HepG2 (cell line): ENCODE measurements at regions not wholly inside any gene's neighbourhood (a gene's known extent, or its start where the extent isn't known, plus 50 kb on each side); places are given as distances from the start of the nearest gene placed in this dataset.

Experiments used
- ATAC-seq: fragments of 200-7000 bp; cut with Tn5 transposase; 3 replicates; pipeline ENCODE4 v1.9.1; 2020; ENCODE audit warnings: mild to moderate bottlenecking, moderate library complexity
- BruUV-seq: library from RNA; stranded (reverse); fragments of 400-500 nt; replicated peaks from 2 replicates; lab custom pipeline; 2021; lab: Mats Ljungman, UMichigan
- CTCF ChIA-PET: fragments of 300-600 bp; formaldehyde crosslinking; extraction: SDS; loops from one replicate; lab custom pipeline; 2021; ENCODE audit warnings: low total read pairs, inconsistent platforms, low intra/inter-chr PET ratio; lab: Yijun Ruan, JAX
- POLR2A ChIA-PET: fragments of 350-600 bp; sonication (Branson Sonifier 250); formaldehyde crosslinking; loops from one replicate; lab custom pipeline; 2020; ENCODE audit warnings: antibody characterized with exemption, inconsistent platforms; lab: Yijun Ruan, JAX
- DNase-seq: peaks from one replicate; pipeline ENCODE4 v3.0.0-alpha.2; 2015; ENCODE audit warnings: low spot score
- FAIRE-seq: peaks from 3 replicates; lab custom pipeline; 2011; peaks lifted over from hg19 to GRCh38; lab: Jason Lieb, UNC
- H2AFZ ChIP-seq: one replicate; pipeline ENCODE4 v1.6.1; 2011; ENCODE audit warnings: low read length, inconsistent platforms
- H3K27ac ChIP-seq: fragments of 300-600 bp; 3 replicates; pipeline ENCODE4 v1.8.0; 2011; ENCODE audit warnings: mixed run types, mild to moderate bottlenecking, mixed read lengths, low read length, inconsistent platforms; ENCODE audit not compliant: insufficient read depth; ENCODE audit errors: extremely low read length
- H3K27me3 ChIP-seq, 2 experiments: fragments of 200-600 bp in 1 of 2; 2 replicates in 1 of 2; 3 replicates in 1 of 2; pipeline versions ENCODE4 v1.6.0 to v1.8.0; 2011; ENCODE audit warnings: low read length in 2 of 2, mild to moderate bottlenecking in 2 of 2, moderate library complexity in 2 of 2, inconsistent platforms in 1 of 2; ENCODE audit not compliant: insufficient read depth in 2 of 2, control insufficient read depth in 1 of 2
- H3K36me3 ChIP-seq, 2 experiments: fragments of 200-600 bp in 1 of 2; replicated peaks in 1 of 2; 2 replicates in 1 of 2; 3 replicates in 1 of 2; pipeline versions ENCODE4 v1.5.1 to v1.8.0; 2011; ENCODE audit warnings: low read length in 2 of 2, inconsistent platforms in 1 of 2; ENCODE audit not compliant: insufficient read depth in 2 of 2, control insufficient read depth in 1 of 2
- H3K4me1 ChIP-seq: 2 replicates; pipeline ENCODE4 v1.5.1; 2012; ENCODE audit warnings: low read length, inconsistent platforms; ENCODE audit not compliant: insufficient read depth
- H3K4me2 ChIP-seq: 2 replicates; pipeline ENCODE4 v1.6.0; 2011; ENCODE audit warnings: low read depth, low read length, inconsistent platforms
- H3K4me3 ChIP-seq, 3 experiments: fragments of 200-600 bp in 1 of 3; sonication (generic), shearing (Covaris generic) in 1 of 3; replicated peaks in 1 of 3; 2 replicates each; pipeline ENCODE4 v1.5.1; 2011 to 2016; ENCODE audit warnings: low read length in 3 of 3, inconsistent platforms in 2 of 3, low read depth in 2 of 3, mild to moderate bottlenecking in 2 of 3, control low read depth in 1 of 3, mixed read lengths in 1 of 3; ENCODE audit not compliant: insufficient read depth in 1 of 3
- H3K79me2 ChIP-seq: one replicate; pipeline ENCODE4 v1.6.1; 2011; ENCODE audit warnings: low read length, inconsistent platforms; ENCODE audit not compliant: insufficient read depth
- H3K9ac ChIP-seq: 2 replicates; pipeline ENCODE4 v1.6.0; 2011; ENCODE audit warnings: mild to moderate bottlenecking, low read depth, low read length, inconsistent platforms; ENCODE audit not compliant: insufficient read depth
- H3K9me3 ChIP-seq: 2 replicates; pipeline ENCODE4 v1.5.1; 2012; ENCODE audit warnings: mild to moderate bottlenecking, low read length
- H4K20me1 ChIP-seq: 2 replicates; pipeline ENCODE4 v1.6.0; 2011; ENCODE audit warnings: inconsistent platforms, mild to moderate bottlenecking, low read length, moderate library complexity; ENCODE audit not compliant: insufficient read depth
- ARID2 ChIP-seq: sonication (generic); formaldehyde crosslinking; IDR thresholded peaks from 2 replicates; pipeline ENCODE4 v1.8.1; 2022; ENCODE audit warnings: mild to moderate bottlenecking, missing genetic modification reagents, borderline replicate concordance
- KAT8 ChIP-seq: IDR thresholded peaks from 2 replicates; pipeline ENCODE4 v1.6.1; 2016; ENCODE audit warnings: missing genetic modification reagents, missing compliant biosample characterization
- KLF11 ChIP-seq: IDR thresholded peaks from 2 replicates; pipeline ENCODE4 v1.6.1; 2016; ENCODE audit warnings: missing compliant biosample characterization
- KMT2B ChIP-seq: IDR thresholded peaks from 2 replicates; pipeline ENCODE4 v1.6.1; 2016; ENCODE audit warnings: missing genetic modification reagents, missing compliant biosample characterization
- MAFF ChIP-seq: IDR thresholded peaks from 2 replicates; pipeline ENCODE4 v1.6.1; 2011; ENCODE audit warnings: low read depth, low read length, improper control_type of control experiment
- NR2F1 ChIP-seq, 2 experiments: fragments of 450-650 bp in 1 of 2; formaldehyde crosslinking in 1 of 2; IDR thresholded peaks; 2 replicates each; pipeline versions ENCODE4 v1.5.0 to v1.6.1; 2016 to 2020; ENCODE audit warnings: mild to moderate bottlenecking in 1 of 2, missing compliant biosample characterization in 1 of 2, missing genetic modification reagents in 1 of 2, moderate library complexity in 1 of 2
- PLRG1 ChIP-seq: fragments of 450-650 bp; conservative IDR thresholded peaks from 2 replicates; pipeline ENCODE4 v1.6.1; 2016
- ZFX ChIP-seq: sonication (generic); formaldehyde crosslinking; IDR thresholded peaks from 2 replicates; pipeline ENCODE4 v1.4.0; 2020; ENCODE audit warnings: mild to moderate bottlenecking, low read depth, missing genetic modification reagents, moderate library complexity
- ZNF207 ChIP-seq: fragments of 450-650 bp; IDR thresholded peaks from 2 replicates; pipeline ENCODE4 v1.6.1; 2016; ENCODE audit warnings: antibody characterized with exemption, borderline replicate concordance
- ZNF232 ChIP-seq: sonication (generic); formaldehyde crosslinking; IDR thresholded peaks from 2 replicates; pipeline ENCODE4 v1.4.0; 2020; ENCODE audit warnings: missing genetic modification reagents, borderline replicate concordance
- ZNF335 ChIP-seq: sonication (generic); formaldehyde crosslinking; IDR thresholded peaks from 2 replicates; pipeline ENCODE4 v1.4.0; 2020; ENCODE audit warnings: missing genetic modification reagents
- ZNF703 ChIP-seq: sonication (generic); formaldehyde crosslinking; IDR thresholded peaks from 2 replicates; pipeline ENCODE4 v1.5.1; 2020; ENCODE audit warnings: missing genetic modification reagents, mild to moderate bottlenecking, moderate library complexity, borderline replicate concordance
- WGBS: methylation state at CpG from one replicate; pipeline ENCODE4 v1.1.6; 2017; ENCODE audit warnings: low lambda C conversion rate; 5-methylcytosine and 5-hydroxymethylcytosine counted together
- in situ Hi-C: cut with HindIII; loops from 2 replicates; pipeline ENCODE4 v1.10.0; 2017; ENCODE audit warnings: low pct_unique_long_range_greater_than_20kb; ENCODE audit not compliant: extremely low pct_ligation_motif_present
- intact Hi-C: fragments of 100-400 bp; cut with micrococcal nuclease; formaldehyde crosslinking; loops from one replicate; pipeline ENCODE4 v1.10.0; 2022; ENCODE audit not compliant: unreplicated experiment
- TF ChIP-seq, protein P1 (sequence below): sonication (generic); formaldehyde crosslinking; IDR thresholded peaks from 2 replicates; pipeline ENCODE4 v1.4.0; 2020; ENCODE audit warnings: mild to moderate bottlenecking, missing genetic modification reagents
- TF ChIP-seq, protein P2 (sequence below): IDR thresholded peaks from 2 replicates; pipeline ENCODE4 v1.6.1; 2018; ENCODE audit warnings: missing genetic modification reagents, mild to moderate bottlenecking, missing compliant biosample characterization
- TF ChIP-seq, protein P3 (sequence below): sonication (generic); formaldehyde crosslinking; IDR thresholded peaks from 2 replicates; pipeline ENCODE4 v1.8.1; 2023; ENCODE audit warnings: missing genetic modification reagents, mild to moderate bottlenecking, borderline replicate concordance
- TF ChIP-seq, protein P4 (sequence below): sonication (generic); formaldehyde crosslinking; IDR thresholded peaks from 2 replicates; pipeline ENCODE4 v1.9.0; 2022; ENCODE audit warnings: low read depth, missing genetic modification reagents

DNA sequence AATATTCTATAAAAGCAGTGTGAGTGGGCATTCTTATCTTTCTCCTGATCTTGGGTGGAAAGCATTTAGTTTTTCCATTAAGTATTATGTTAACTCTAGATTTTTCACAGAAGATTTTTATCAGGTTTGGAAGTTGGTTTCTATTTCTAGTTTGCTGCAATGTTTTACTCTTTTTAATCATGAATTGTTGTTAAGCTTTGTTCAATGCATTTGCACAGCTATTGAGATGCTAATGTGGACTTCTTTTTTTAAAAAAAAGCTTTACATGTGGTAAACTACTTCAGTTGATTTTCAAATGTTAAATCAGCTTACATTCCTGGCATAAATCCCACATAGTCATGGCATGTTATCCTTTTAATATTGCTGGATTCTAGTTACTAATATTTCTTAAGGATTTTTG lies 363.6 kb upstream of the NRP1 start:
- FAIRE-seq: no peak
- POLR2A ChIA-PET: no interaction called here
- CTCF ChIA-PET: no interaction called here

DNA sequence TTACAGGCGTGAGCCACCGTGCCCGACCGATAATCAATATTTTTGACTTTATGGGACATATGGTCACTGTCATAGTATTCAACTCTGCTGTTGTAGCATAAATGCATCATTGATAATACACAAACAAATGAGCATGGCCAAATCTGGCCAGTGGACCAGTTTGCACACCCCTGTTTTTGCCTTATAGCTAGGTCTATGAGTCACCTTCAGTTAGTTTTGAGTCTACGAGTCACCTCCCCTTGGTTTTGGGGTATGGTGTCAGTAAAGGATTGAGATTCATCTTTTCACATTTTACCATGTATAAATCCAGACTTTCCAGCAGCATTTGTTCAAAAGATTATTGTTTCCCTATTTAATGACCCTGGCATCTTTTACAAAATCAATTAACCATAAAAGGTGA lies 362.5 kb upstream of the NRP1 start:
- no peak for DNase-seq
- H3K4me1 ChIP-seq: peaks cover 17% of the 10 kb centered on the region
- ChIA-PET POLR2A (no interaction called here), CTCF (no interaction called here)
- no peak overlapping the region for H3K4me2 ChIP-seq
- FAIRE-seq: no peak
- no peak overlapping the region for H3K9ac ChIP-seq
- intact Hi-C loops: no loop called here
- BruUV-seq: no TSS peak
- ATAC-seq: no peak
- no peaks in the 10 kb centered on the region for H3K79me2 ChIP-seq
- no peak overlapping the region for H2AFZ ChIP-seq
- H3K27ac ChIP-seq: no peak overlapping the region
- no peak overlapping the region for H3K4me3 ChIP-seq
- H3K36me3 ChIP-seq: no peaks in the 10 kb centered on the region
- no peaks in the 10 kb centered on the region; a peak in 1 of 5 replicates for H3K27me3 ChIP-seq
- WGBS: 83% methylated on average over 5 of the region's 5 CpGs
- H3K9me3 ChIP-seq: no peaks in the 10 kb centered on the region
- in situ Hi-C loops: no loop called here
- no peaks in the 10 kb centered on the region for H4K20me1 ChIP-seq
- TF ChIP-seq ZFX (CRISPR knock-in tag) (no peak), ZNF335 (no peak), KLF11 (CRISPR knock-in tag) (no peak), KMT2B (CRISPR knock-in tag) (no peak), KAT8 (CRISPR knock-in tag) (no peak), MAFF (no peak), NR2F1 (CRISPR knock-in tag; IDR thresholded peaks at IDR 0.05) (no peak)
- TF ChIP-seq, protein P1, sequence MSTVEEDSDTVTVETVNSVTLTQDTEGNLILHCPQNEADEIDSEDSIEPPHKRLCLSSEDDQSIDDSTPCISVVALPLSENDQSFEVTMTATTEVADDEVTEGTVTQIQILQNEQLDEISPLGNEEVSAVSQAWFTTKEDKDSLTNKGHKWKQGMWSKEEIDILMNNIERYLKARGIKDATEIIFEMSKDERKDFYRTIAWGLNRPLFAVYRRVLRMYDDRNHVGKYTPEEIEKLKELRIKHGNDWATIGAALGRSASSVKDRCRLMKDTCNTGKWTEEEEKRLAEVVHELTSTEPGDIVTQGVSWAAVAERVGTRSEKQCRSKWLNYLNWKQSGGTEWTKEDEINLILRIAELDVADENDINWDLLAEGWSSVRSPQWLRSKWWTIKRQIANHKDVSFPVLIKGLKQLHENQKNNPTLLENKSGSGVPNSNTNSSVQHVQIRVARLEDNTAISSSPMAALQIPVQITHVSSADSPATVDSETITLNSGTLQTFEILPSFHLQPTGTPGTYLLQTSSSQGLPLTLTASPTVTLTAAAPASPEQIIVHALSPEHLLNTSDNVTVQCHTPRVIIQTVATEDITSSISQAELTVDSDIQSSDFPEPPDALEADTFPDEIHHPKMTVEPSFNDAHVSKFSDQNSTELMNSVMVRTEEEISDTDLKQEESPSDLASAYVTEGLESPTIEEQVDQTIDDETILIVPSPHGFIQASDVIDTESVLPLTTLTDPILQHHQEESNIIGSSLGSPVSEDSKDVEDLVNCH: no peak
- TF ChIP-seq, protein P2, sequence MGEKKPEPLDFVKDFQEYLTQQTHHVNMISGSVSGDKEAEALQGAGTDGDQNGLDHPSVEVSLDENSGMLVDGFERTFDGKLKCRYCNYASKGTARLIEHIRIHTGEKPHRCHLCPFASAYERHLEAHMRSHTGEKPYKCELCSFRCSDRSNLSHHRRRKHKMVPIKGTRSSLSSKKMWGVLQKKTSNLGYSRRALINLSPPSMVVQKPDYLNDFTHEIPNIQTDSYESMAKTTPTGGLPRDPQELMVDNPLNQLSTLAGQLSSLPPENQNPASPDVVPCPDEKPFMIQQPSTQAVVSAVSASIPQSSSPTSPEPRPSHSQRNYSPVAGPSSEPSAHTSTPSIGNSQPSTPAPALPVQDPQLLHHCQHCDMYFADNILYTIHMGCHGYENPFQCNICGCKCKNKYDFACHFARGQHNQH (CRISPR knock-in tag): no peak

More for the DNA sequence above, 363.6 kb upstream of the NRP1 start:
- Histone ChIP-seq H3K36me3 (no peaks in the 10 kb centered on the region), H3K27me3 (no peaks in the 10 kb centered on the region; a peak in 1 of 5 replicates), H3K79me2 (no peaks in the 10 kb centered on the region), H3K4me1 (peaks cover 17% of the 10 kb centered on the region), H3K27ac (no peak overlapping the region)
- intact Hi-C loops: no loop called here
- TF ChIP-seq, protein P3, sequence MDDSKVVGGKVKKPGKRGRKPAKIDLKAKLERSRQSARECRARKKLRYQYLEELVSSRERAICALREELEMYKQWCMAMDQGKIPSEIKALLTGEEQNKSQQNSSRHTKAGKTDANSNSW (CRISPR knock-in tag): no peak
- TF ChIP-seq, protein P4, sequence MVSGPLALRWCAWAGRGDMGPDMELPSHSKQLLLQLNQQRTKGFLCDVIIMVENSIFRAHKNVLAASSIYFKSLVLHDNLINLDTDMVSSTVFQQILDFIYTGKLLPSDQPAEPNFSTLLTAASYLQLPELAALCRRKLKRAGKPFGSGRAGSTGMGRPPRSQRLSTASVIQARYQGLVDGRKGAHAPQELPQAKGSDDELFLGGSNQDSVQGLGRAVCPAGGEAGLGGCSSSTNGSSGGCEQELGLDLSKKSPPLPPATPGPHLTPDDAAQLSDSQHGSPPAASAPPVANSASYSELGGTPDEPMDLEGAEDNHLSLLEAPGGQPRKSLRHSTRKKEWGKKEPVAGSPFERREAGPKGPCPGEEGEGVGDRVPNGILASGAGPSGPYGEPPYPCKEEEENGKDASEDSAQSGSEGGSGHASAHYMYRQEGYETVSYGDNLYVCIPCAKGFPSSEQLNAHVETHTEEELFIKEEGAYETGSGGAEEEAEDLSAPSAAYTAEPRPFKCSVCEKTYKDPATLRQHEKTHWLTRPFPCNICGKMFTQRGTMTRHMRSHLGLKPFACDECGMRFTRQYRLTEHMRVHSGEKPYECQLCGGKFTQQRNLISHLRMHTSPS (CRISPR knock-in tag): no peak
- TF ChIP-seq ZNF207 (no peak), ZNF232 (no peak), PLRG1 (no peak), ZNF703 (CRISPR knock-in tag) (no peak), ARID2 (no peak)
- TF ChIP-seq, all 625 proteins: peak for 0
- Histone ChIP-seq H3K9me3 (no peaks in the 10 kb centered on the region), H2AFZ (no peak overlapping the region), H3K9ac (no peak overlapping the region), H3K4me2 (no peak overlapping the region), H4K20me1 (no peaks in the 10 kb centered on the region), H3K4me3 (no peak overlapping the region)
- no TSS peak for BruUV-seq
- DNase-seq (no peak), ATAC-seq (no peak)
- in situ Hi-C loops: no loop called here
